Suppressor macrophage treated with lipopolysaccharide for 4 hours (primary cell): ENCODE measurements at regions not wholly inside any gene's neighbourhood (a gene's known extent, or its start where the extent isn't known, plus 50 kb on each side); places are given as distances from the start of the nearest gene placed in this dataset.
"Not testable (repeated sequence)": the region's sequence is repeated elsewhere in the genome, so short reads cannot be mapped to it uniquely, and the experiment has no call there.

ENCODE experiments used
- DNase-seq: peaks from one replicate; pipeline ENCODE4 v3.0.0-alpha.2; 2020

DNA sequence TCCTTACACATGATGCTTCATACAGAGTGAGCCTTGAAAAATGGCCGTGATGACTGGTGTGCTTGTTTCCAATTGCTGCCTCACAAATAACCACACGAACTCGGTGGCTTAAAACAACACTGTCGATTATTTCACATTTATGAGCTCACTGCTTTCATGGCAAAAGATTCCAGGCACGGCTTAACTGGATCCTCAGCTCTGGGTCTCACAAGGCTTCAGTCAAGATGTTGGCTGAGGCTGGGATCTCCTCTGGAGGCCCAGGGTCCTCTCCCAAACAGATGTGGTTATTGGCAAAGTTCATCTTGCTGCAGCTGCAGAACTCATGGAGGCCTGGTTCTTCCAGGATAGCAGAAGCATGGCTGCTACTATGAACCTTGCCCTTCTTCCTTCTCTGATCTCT, 144.6 kb downstream of the TFAP2C start:
- DNase-seq: no peak

DNA sequence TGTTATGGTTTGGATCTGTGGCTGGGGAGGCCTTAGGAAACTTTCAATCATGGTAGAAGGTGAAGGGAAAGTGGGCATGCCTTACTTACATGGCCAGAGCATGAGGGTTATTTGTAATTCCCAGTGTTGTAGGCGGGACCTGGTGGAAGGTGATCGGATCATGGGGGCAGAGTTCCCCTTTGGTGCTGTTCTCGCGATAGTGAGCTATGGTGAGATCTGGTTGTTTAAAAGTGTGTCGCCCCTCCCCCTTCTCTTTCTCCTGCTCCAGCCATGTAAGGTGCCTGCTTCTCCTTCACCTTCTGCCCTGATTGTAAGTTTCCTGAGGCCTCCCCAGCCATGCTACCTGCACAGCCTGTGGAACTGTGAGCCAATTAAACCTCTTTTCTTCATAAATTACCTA, 145.8 kb downstream of the TFAP2C start:
- no peak for DNase-seq

DNA sequence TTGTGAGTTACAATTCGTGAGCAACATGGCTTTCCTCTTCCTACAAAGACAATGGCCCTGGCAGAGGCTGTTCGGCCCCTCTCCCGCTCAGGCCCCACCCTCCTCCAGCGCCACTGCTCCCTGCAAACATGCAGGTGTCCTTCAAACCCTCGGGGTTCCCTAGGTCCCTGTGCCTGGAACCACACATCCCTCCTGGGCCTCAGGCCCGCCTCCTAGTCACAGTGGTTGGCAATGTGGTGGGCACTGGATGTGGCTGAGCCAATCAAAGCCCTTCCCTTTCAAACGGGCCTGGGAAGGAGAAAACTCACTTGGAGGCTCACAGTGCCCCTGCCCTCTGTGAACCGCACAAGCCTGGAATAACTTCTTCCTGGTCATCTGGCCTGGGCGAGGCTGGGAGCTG, 147.2 kb downstream of the TFAP2C start:
- DNase-seq: no peak

DNA sequence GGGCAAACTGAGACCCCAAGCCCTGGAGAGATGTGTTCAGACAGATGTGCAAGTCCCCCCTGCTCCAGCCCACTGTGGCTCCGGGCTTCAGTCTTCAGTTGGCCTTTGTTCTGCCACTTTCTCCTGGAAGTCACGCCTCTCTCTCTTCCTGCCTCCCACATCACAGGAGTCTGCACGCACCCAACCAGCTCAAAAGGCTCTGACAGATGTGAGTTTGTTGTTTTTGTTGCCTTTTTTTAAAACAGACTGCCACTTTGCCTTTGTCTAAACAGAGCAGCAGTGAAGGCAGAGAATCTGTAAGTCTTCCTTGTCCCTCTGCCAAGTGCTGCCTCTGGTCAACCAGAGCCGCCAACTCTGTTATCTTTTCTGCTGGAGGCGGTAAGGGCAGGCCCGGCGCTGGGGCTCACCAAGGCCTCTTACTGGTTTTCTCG, 149.7 kb downstream of the TFAP2C start:
- no peak for DNase-seq

DNA sequence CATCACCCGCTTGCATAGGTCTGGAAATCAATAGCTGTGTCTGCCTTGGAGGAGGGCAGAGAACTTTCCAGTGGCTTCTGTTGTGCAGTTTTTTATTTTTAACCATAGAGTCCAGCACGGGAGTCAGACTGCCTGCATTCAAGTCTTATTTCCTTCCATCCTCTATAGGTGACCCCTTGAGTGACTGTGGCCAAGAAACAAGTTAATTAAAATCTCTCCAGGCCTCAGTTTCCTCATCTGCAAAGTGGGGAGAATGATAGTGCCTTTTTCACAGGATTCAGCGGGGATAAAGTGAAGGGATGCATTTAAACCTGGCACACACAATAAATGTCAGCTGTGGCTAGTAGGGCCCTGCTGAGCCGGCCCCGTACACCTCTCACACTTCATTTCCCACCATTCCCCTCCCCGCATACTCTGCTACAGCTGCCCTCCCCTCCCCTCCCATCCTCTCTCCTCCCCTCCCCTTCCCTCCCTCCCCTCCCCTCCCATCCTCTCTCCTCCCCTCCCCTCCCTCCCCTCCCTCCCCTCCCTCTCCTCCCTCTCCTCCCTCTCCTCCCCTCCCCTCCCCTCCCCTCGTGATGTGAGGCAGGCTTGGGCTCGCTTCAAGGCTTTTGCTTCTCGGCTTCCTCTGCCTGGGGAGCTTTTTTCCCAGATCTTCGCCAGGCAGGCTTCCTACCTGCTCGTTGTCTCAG, 150.5 kb downstream of the TFAP2C start:
- DNase-seq: no peak

DNA sequence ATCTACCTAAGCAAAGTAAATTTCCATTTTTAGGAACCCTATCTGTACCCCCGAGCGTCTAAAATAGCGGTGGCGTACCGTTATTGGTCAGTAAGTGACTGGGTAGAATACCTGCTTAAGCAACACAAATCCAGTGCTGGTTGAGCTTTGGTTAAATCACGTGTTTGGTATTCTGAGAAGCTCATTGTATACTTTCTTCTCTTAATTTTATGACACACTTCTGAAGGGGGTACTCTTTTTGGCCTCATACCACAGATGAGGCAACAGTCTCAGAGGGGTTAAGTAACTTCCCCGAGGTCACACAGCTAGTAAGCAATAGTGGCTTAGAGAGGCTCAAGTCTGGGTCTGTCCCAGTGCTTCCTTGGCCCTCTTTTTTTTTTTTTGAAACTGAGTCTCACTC, 151.2 kb downstream of the TFAP2C start:
- DNase-seq: no peak

DNA sequence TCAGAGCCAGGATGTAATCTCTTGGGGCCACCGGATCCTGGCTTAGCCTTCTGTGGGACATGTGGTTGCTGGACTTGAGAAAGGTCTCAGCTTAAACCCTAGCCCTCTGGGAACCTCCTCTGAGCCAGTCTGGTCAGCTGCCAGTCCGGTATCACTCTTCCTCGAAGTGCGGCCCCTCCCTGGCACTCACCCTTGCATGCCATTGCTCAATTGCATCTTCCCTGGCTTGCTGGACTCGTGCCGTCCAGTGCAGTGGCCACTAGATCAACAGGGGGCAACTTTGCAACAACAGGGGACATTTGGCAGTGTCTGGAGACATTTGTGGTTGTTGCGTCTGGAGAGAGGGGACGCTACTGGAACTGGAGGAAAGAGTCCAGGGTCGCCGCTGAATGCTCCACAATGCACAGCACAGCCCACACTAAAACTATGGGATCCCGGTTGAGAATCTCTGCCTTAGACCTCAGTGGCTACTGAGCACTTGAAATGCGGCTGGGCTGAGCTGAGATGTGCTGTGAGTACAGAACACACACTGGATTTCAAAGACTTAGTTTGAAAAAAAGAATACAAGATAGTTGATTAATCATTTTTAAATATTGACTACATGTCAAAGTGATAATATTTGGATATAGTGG, 152.1 kb downstream of the TFAP2C start:
- DNase-seq: no peak

DNA sequence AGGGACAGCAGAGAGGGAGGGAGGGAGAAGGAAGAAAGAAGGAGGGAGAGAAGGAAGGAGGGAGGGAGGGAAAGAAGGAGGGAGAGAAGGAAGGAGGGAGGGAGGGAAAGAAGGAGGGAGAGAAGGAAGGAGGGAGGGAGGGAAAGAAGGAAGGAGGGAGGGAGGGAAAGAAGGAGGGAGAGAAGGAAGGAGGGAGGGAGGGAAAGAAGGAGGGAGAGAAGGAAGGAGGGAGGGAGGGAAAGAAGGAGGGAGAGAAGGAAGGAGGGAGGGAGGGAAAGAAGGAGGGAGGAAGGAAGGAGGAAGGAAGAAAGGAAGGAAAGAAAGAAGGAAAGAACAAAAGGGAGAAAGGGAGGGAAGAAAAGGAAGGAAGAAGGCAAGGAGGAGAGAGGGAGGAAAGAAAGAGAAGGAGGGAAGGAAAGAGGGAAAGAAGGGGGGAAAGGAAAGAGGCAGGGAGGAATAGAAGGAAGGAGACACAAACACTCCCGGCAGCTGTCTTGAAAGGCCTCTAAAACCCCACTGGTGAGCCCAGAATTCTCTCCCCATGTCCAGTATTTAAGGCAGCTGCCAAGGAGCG, 153.0 kb downstream of the TFAP2C start:
- DNase-seq: not testable (repeated sequence)

DNA sequence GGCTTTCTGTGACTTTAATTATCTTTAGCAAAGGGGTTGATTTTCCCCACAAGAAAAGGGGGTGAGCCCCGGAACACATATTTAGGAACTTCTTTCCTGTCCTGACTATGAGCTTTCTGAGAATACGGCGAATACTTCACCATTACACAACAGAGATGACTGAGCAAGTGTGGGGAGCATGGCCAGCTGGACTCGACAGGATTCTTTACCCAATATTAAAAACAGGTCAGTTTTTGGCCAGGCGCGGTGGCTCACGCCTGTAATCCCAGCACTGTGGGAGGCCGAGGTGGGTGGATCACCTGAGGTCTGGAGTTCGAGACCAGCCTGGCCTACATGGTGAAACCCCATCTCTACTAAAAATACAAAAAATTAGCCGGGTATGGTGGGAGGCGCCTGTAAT, 153.7 kb downstream of the TFAP2C start:
- not testable (repeated sequence) for DNase-seq

DNA sequence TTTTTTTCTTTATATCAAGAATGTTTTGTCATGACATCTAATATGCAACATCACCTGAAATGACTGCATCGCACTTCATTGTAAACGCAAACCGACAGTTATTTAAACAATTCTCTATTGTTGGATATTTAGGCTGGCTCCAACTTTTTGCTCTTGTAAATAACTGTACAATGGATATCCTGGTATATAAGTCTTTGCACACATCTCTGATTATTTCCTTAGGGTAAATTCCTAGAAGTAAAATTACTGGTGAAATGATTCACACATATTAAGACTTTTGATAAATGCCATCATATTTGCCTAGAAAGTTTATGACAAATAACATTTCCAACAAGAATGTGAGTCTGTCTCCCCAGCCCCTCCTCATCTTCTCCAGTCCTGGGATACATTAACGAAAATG, 154.7 kb downstream of the TFAP2C start:
- DNase-seq: no peak

DNA sequence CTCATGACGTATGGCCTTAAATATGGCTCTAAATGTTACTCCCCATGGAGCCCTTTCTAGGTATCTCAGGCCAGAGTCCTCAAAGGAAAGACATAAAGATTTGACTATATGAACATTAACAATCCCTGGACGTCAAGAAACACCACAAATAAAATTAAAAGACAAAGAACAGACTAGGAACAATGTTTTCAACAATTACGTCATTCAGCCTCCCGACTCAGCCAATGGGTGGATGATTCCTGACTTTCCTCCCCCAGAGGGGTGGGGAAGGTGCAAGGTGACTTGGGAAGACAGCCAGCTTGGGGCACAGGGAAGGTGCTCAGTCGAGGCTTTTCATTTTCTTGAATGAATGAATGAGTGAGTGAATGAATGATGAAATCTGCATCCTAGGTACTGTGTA, 157.4 kb downstream of the TFAP2C start:
- DNase-seq: no peak

DNA sequence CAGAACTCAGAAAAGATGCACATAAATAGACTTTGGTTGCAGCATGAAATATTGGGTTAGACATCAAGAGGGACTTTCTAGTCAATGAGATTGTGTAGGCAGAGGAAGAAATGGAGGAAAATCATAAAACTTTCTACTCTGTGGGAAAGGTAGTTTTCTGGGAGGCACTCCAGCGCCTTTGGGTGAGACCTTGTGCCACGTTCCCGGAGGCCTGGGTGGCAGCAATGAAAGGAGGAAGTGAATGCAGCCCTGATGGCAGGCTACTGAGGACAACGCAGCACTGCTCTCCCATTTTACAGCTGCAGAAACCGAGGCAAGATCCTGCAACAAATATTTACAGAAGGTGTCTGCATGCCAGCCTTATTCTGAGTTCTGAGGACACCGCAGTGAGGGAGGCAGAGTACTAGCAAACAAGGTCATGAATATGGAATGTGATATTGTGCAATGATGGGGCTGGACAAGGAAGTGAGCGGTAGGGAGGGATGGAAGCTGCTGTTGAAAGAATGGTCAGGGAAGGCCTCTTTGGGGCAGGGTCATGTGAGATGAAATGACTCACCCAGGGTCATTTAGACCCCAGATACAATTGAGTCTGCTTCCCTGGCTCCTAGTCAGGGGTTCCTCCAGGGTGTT, 159.1 kb downstream of the TFAP2C start:
- no peak for DNase-seq

DNA sequence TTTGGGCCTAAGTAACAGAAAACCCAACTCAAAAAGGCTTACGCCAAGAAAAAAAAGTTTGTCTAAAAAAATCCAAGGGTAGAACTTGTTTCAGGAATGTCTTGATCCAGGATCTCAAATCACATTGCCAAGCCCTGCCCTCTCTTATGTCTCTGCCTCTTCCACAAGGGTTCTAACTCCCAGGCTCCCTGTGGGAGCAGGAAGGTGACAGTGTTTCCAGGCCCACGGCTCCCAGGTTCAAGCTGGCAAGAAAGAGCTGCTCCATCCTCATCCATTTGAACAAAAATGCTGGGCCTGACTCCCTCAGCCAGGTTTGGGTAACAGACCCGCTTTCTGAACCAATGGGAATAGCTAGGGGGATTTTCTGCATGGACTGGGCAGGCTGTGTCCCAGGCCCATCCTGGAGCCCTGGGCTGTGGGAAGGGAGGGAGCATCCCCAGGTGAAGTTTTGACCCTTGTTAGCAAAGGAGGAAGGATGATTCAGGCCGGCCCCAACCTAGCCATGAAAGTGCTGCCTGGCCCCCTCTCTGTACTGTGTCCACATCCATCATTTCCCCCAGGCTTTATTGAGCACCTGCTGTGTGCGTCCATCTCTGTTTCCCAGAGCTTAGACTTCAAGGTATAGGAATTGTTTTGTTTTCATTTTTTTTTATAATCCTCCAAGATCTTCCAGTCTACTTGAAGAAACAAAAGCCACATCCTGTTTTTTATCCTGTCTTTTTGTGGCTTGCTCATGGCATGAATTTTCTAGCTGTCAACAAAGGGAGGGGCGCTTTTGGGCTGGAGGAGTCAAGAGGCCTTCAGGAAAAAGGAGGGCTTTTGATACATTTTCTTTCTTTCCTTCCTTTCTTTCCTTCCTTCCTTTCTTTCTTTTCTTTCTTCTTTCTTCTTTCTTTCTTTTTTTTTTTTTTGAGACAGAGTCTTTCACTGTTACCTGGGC, 159.8 kb downstream of the TFAP2C start:
- no peak for DNase-seq

DNA sequence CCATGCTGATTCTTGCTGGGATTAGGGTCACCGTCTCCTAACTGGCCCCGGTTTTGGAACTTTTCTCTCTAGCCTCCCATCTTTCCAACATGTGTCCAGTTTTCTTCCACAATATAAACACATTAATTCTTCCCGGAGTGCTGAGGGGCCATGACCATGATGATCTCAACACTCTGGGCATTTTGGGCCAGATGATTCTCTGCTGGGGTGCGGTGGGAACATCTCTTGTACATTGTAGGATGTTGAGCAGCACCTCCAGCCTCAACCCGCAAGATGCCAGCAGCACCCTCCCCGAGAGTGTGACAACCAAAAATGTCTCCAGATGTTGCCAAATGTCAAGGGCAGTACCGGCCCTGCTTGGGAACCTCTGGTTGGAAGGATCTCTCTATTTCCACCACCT, 164.8 kb downstream of the TFAP2C start:
- DNase-seq: no peak

DNA sequence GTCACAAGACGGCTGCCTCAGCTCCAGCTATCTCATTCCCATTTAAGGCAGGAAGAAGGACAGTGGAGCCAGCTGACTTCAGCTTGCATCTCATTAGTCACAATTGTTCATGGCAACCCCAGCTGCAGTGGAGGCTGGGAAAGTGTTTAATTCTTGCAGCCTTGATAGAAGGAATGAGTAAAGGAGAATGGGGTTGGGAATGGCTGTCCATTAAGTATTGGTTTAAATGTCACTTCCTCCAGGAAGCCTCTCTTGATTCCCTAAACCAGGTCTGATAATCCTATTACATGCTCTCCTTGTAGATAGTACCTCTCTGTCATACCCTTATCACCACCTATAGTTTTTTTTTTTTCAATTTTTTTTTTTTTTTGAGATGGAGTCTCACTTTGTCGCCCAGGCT, 166.4 kb downstream of the TFAP2C start:
- DNase-seq: no peak

DNA sequence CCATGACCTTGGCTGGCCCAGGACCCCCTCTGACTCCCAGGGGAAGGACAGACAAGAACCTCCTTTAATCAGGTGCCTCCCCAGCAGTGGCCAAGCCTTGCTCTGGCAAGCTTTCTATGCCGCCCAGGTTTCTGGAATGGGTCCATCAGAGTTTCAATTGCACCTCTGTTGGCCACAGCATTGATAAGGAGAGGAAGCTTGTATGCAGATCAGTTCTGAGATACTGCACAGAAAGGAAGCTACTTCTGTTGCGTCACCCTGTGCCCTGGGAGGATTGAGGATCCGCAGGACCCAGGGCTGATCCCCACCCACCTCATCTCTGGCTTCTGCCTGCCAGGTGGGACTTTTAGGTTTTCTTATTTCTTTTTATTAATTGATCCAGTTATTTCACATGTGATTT, 167.2 kb downstream of the TFAP2C start:
- no peak for DNase-seq

DNA sequence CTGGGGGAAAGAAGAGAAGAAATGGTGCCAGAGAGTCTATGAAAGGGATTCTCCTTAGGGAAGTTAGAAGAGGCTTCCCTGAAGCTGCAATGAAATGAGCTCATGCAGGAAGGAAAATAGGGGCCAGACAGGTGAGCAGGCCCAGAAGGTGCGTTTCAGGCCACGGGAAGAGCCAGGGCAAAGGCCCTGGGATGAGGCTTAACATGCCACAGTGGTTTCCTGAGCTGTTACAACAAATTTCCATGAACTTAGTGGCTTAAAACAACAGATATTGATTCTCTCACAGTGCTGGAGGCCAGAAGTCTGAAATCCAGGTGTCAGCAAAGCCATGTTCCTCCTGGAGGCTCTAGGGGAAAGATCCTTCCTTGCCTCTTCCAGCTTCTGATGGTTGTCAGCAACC, 167.9 kb downstream of the TFAP2C start:
- DNase-seq: no peak

DNA sequence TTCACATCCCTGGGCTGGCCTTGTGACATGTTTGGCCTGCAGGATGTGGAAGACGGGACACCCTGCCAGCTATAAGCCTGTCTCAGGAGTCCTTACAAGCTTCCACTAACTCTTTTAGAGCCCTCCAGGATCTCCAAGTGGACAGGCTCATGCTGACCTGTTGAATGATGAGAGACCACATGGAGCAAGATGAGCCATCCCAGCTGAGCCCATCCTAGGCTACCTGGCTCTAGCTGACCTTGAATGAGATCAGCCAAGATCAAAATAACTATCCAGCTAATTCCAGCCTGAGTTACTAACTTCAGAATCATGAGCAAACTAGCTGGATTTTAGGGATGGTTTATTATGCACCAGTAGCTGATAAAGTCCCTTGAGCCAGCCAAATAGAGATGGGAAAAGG, 169.5 kb downstream of the TFAP2C start:
- no peak for DNase-seq

DNA sequence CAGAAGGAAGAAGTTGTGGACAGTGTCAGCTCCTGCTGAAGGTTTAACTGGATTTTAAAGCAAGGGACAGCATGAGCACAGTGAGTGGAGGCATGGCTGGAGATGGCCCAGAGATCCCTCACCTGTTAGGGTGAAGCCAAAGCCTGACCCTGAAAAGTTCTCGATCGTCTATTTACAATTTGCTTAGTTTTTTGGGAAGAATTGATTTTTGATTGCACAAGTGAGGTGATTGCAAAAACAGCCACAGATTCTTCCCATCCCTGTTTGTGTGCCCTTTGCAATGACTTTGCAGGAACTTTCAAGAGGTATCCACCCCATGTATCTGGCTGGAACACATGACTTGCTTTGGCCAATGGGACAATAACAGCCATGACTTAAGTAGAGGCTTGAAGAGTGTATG, 170.1 kb downstream of the TFAP2C start:
- no peak for DNase-seq

DNA sequence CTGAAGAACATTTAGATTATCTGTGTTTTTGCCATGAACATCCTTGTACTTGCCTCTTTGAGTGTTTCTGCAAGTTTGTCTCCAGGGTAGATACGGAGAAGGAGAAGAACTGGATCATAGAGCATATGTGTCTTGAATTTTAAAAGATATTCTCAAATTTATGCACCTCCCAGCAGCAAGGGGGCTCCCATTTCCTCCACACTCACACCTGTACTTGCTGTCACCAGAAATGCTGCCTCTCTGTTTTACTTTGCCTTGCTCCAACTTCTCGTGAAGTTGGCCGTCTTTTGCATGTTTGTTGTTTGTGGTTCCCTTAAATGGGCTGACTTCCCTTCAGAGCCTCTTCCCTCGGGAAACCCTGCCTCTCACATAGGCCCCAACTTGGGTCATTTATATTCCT, 171.0 kb downstream of the TFAP2C start:
- no peak for DNase-seq

DNA sequence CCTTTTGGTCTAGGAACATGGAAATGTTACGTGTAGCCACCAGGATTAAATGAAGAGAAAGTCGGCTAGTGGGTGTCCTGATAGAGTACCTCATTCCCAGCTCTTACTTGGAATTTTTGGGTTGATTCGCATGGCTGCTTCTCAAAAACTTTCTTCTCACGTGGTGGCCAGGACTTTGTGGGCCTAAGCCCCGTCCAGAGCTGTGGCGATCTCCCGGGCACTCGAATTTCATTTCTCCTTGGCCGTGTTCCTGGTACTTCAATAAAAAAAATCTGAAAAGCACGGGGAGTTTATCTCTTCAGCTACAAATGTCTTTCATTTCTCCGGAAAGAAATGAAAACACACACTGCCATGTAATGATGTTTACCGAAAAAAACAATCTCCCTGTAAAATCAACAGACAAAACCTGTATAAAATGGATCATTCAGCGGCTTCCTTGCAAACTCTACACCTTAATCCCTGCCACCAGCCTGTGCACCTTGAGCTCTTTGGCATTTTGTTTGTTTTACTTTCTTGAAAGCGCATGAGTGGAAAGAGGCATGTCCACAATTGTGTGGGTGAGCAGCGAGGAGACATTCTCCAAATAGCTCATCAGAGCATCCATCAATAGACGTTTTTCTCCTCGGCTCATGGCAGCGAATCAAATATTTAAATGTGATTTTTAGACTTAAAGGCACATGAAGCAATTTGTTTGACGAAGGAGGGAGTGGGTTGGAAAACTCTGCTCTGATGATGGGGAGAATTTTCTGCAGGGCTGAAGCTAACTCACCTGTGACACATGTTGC, 173.1 kb downstream of the TFAP2C start:
- no peak for DNase-seq

DNA sequence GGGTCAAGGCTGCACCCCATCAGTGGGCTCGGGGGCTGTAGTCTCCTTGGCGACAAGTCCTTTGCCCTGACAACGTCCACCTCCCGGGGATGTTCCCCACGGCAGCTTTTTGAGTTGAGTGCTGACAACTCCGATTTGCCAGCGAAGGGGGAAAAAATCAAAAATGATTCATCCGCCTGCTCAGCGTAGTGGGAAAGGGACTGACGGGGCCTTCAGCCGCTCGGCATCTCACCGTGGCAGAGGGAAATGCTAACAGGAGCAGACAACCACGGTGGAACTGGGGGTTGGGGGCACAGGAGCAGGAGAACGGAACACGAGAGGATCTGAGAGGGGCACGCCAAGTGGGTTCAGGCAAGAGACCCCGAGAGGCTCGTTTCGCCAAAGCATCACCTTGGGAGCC, 173.7 kb downstream of the TFAP2C start:
- no peak for DNase-seq
